ENCODE measurements at regions not wholly inside any gene's neighbourhood (a gene's known extent, or its start where the extent isn't known, plus 50 kb on each side); places are given as distances from the start of the nearest gene placed in this dataset.

DNA sequence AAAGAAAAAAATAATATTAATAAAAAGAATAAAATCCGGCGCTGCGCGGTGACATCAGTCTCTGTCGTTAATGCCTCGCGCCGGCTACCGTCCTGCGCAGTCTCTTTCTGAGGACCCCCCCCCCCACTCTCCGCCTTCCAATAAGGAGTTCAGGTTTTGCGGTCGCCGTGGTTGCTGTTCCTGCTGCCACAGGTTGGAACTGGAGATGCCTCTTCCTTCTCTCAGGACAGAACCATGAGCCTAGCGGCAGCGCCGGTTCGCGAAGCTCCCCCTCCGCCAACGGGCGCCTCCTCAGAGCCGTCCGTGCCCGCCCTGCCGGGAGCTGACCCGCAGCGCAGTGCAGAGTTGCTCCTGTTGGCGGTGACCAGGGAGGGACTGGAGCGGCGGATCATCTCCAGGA is 2093.4 kb downstream of the TP53TG3F start:
- Mint-ChIP-seq H3K9me3 (peaks cover 7 to 19% of the 10 kb centered on the region in 2 donors), H3K36me3 (peaks cover 6% of the 10 kb centered on the region), H3K4me1 (no peaks in the 10 kb centered on the region), H3K27me3 (ENCODE audit: low read depth in 2 of 2) (no peaks in the 10 kb centered on the region), H3K4me3 (no peak overlapping the region), H3K27ac (no peak overlapping the region)
- ATAC-seq (no peak), DNase-seq (no peak)
- TF ChIP-seq, protein P1, sequence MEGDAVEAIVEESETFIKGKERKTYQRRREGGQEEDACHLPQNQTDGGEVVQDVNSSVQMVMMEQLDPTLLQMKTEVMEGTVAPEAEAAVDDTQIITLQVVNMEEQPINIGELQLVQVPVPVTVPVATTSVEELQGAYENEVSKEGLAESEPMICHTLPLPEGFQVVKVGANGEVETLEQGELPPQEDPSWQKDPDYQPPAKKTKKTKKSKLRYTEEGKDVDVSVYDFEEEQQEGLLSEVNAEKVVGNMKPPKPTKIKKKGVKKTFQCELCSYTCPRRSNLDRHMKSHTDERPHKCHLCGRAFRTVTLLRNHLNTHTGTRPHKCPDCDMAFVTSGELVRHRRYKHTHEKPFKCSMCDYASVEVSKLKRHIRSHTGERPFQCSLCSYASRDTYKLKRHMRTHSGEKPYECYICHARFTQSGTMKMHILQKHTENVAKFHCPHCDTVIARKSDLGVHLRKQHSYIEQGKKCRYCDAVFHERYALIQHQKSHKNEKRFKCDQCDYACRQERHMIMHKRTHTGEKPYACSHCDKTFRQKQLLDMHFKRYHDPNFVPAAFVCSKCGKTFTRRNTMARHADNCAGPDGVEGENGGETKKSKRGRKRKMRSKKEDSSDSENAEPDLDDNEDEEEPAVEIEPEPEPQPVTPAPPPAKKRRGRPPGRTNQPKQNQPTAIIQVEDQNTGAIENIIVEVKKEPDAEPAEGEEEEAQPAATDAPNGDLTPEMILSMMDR (IDR thresholded peaks at IDR 0.05) = no peak
- intact Hi-C loops (cut with micrococcal nuclease) = no loop called here
- Histone ChIP-seq H3K27ac (ENCODE audit: low read length) (no peak overlapping the region), H3K36me3 (ENCODE audit: control insufficient read depth, insufficient read depth, low read length) (no peaks in the 10 kb centered on the region), H3K4me3 (ENCODE audit: low read length) (no peak overlapping the region), H3K9me3 (ENCODE audit: control insufficient read depth, insufficient read depth, low read length) (peaks cover 6% of the 10 kb centered on the region), H3K4me1 (ENCODE audit: control insufficient read depth, insufficient read depth, low read length) (no peaks in the 10 kb centered on the region), H3K27me3 (ENCODE audit: control insufficient read depth, insufficient read depth, low read length) (no peaks in the 10 kb centered on the region)
- WGBS (ENCODE audit: insufficient coverage) = 52% methylated on average over 30 of the region's 31 CpGs

DNA sequence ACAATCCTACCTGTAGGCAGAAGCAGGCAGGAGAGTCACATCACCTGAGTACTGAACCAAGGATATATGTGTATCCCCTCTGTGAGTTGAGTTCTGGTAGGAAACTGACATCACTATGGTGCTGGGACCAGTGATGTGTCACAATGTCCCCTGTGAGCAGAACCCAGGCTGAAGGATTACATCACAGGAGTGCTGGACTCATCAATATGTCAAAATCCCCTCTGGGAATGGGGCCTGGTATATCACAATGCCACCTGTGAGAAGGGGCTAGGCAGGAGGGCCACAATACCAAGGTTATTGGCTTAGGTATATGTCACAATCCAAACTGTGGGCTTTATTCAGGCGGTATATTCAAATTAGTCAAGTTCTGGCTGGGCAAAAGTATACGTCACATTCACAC is 2098.3 kb downstream of the TP53TG3F start:
- H3K36me3 ChIP-seq (ENCODE audit: control insufficient read depth, insufficient read depth, low read length) = no peaks in the 10 kb centered on the region
- ATAC-seq (no peak), DNase-seq (no peak)
- H3K27me3 ChIP-seq (ENCODE audit: control insufficient read depth, insufficient read depth, low read length) = no peaks in the 10 kb centered on the region
- H3K4me3 Mint-ChIP-seq = no peak overlapping the region
- no peaks in the 10 kb centered on the region for H3K4me1 Mint-ChIP-seq
- no peak overlapping the region for H3K27ac Mint-ChIP-seq
- intact Hi-C loops (cut with micrococcal nuclease) = no loop called here
- 62% methylated on average over 2 of the region's 2 CpGs for WGBS (ENCODE audit: insufficient coverage)
- no peaks in the 10 kb centered on the region for H3K36me3 Mint-ChIP-seq
- H3K27ac ChIP-seq (ENCODE audit: low read length) = no peak overlapping the region
- TF ChIP-seq, protein P1 (IDR thresholded peaks at IDR 0.05) = no peak
- H3K9me3 Mint-ChIP-seq = peaks cover 12 to 21% of the 10 kb centered on the region in 2 donors
- H3K4me1 ChIP-seq (ENCODE audit: control insufficient read depth, insufficient read depth, low read length) = no peaks in the 10 kb centered on the region
- no peaks in the 10 kb centered on the region for H3K27me3 Mint-ChIP-seq (ENCODE audit: low read depth in 2 of 2)
- no peak overlapping the region for H3K4me3 ChIP-seq (ENCODE audit: low read length)
- peaks cover 12% of the 10 kb centered on the region for H3K9me3 ChIP-seq (ENCODE audit: control insufficient read depth, insufficient read depth, low read length)

DNA sequence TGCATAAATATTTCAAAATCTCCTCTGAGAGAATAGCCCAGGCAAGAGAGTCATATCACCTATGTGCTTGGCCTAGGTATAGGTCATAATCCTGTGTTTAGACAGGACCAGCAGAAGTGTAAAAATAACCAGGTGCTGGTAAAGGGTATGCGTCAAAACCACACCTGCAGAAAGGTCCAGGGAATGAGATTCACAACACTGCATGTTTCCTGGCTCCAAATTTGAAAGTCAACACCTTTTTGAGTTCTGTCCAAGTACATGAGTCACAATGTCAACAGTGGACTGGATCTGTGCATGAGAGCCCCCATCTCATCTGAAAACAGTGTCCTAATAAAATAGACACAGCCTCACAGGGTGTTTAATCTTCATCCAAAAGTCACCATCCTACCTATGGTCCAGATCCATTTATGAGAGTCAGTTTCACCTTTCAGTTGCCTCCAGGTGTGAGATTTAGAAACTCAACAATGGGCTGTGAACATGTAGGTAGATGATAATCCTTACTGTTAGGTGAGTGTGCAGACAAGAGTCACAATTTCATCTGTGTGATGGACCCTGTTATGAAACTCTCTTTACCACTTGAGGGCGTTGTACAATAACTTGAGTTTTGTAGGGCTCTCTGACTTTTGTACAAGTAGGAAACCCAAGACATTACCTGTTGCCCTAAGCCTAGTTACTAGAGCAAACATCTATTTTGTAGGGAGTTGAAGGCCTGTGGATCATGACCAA is 2100.7 kb downstream of the TP53TG3F start:
- intact Hi-C loops (cut with micrococcal nuclease) = no loop called here
- Mint-ChIP-seq H3K4me1 (no peaks in the 10 kb centered on the region), H3K9me3 (peaks cover 10 to 17% of the 10 kb centered on the region in 2 donors), H3K27ac (no peak overlapping the region), H3K4me3 (no peak overlapping the region), H3K27me3 (ENCODE audit: low read depth in 2 of 2) (no peaks in the 10 kb centered on the region), H3K36me3 (no peaks in the 10 kb centered on the region)
- ATAC-seq (no peak), DNase-seq (no peak)
- TF ChIP-seq, protein P1 (IDR thresholded peaks at IDR 0.05) = no peak
- WGBS (ENCODE audit: insufficient coverage) = 44% methylated on average over 2 of the region's 2 CpGs
- Histone ChIP-seq H3K4me1 (ENCODE audit: control insufficient read depth, insufficient read depth, low read length) (no peaks in the 10 kb centered on the region), H3K36me3 (ENCODE audit: control insufficient read depth, insufficient read depth, low read length) (no peaks in the 10 kb centered on the region), H3K4me3 (ENCODE audit: low read length) (no peak overlapping the region), H3K27ac (ENCODE audit: low read length) (no peak overlapping the region), H3K9me3 (ENCODE audit: control insufficient read depth, insufficient read depth, low read length) (peaks cover 20% of the 10 kb centered on the region), H3K27me3 (ENCODE audit: control insufficient read depth, insufficient read depth, low read length) (no peaks in the 10 kb centered on the region)

DNA sequence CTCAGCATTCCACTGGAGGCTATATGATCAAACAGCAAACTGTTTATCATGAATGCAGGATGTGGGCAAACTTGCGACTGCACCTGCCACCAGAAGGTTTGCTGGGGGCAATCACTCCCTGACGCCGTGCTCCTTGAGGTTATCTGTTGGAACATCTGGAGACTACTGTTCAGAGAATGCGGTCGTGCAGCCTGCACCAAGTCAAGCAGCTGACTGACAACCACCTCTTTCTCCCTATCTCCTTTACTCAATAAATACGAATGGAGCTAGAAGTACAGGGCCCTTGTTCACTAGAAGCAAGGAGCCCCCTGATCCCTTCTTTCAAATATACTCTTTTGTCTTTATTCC is 2101.2 kb downstream of the TP53TG3F start:
- Histone ChIP-seq H3K9me3 (ENCODE audit: control insufficient read depth, insufficient read depth, low read length) (peaks cover 24% of the 10 kb centered on the region), H3K27me3 (ENCODE audit: control insufficient read depth, insufficient read depth, low read length) (no peaks in the 10 kb centered on the region), H3K4me1 (ENCODE audit: control insufficient read depth, insufficient read depth, low read length) (no peaks in the 10 kb centered on the region), H3K36me3 (ENCODE audit: control insufficient read depth, insufficient read depth, low read length) (no peaks in the 10 kb centered on the region), H3K27ac (ENCODE audit: low read length) (no peak overlapping the region), H3K4me3 (ENCODE audit: low read length) (no peak overlapping the region)
- intact Hi-C loops (cut with micrococcal nuclease) = no loop called here
- Mint-ChIP-seq H3K27me3 (ENCODE audit: low read depth in 2 of 2) (no peaks in the 10 kb centered on the region), H3K9me3 (peaks cover 10 to 17% of the 10 kb centered on the region in 2 donors), H3K4me1 (no peaks in the 10 kb centered on the region), H3K36me3 (no peaks in the 10 kb centered on the region), H3K4me3 (no peak overlapping the region), H3K27ac (no peak overlapping the region)
- no peak for DNase-seq
- ATAC-seq = no peak
- TF ChIP-seq, protein P1 (IDR thresholded peaks at IDR 0.05) = no peak
- WGBS (ENCODE audit: insufficient coverage) = 52% methylated on average over 6 of the region's 6 CpGs

Data from natural killer cell (primary cell).